Activated CD8-positive, alpha-beta T cell treated with anti-CD3 and anti-CD28 coated beads for 36 hours (primary cell): ENCODE measurements at regions not wholly inside any gene's neighbourhood (a gene's known extent, or its start where the extent isn't known, plus 50 kb on each side); places are given as distances from the start of the nearest gene placed in this dataset.

ENCODE experiments used
- ATAC-seq: fragments of 200-7000 bp; cut with Tn5 transposase; one replicate; pipeline ENCODE4 v1.10.0; 2021; ENCODE audit warnings: mild to moderate bottlenecking, moderate library complexity
- CTCF ChIA-PET: fragments of 350-600 bp; sonication (Branson Sonifier 250); formaldehyde crosslinking; loops from one replicate; lab custom pipeline; 2021; ENCODE audit warnings: antibody characterized with exemption; lab: Charles Lee
- POLR2A ChIA-PET: fragments of 350-600 bp; sonication (Branson Sonifier 250); formaldehyde crosslinking; loops from one replicate; lab custom pipeline; 2021; ENCODE audit warnings: antibody characterized with exemption; lab: Charles Lee
- DNase-seq: peaks from one replicate; pipeline ENCODE4 v3.0.0-alpha.2; 2020
- H3K27ac Mint-ChIP-seq: one replicate; pipeline ENCODE4 v1.8.0; 2021; ENCODE audit warnings: mild to moderate bottlenecking, mixed read lengths
- H3K27me3 Mint-ChIP-seq: one replicate; pipeline ENCODE4 v1.8.0; 2021; ENCODE audit warnings: mixed read lengths
- H3K36me3 Mint-ChIP-seq: one replicate; pipeline ENCODE4 v1.8.0; 2021; ENCODE audit warnings: low read depth, mixed read lengths
- H3K4me1 Mint-ChIP-seq: one replicate; pipeline ENCODE4 v1.8.0; 2021; ENCODE audit warnings: low read depth, mixed read lengths
- H3K4me3 Mint-ChIP-seq: one replicate; pipeline ENCODE4 v1.8.0; 2021; ENCODE audit warnings: mild to moderate bottlenecking, moderate library complexity, mixed read lengths
- H3K9me3 Mint-ChIP-seq: one replicate; pipeline ENCODE4 v1.8.0; 2021; ENCODE audit warnings: mixed read lengths
- intact Hi-C: fragments of 100-400 bp; cut with micrococcal nuclease; formaldehyde crosslinking; loops from one replicate; pipeline ENCODE4 v1.10.0; 2022
- TF ChIP-seq, protein P1 (sequence below): fragments of 200-600 bp; IDR thresholded peaks from one replicate; pipeline ENCODE4 v1.8.0; 2022; ENCODE audit warnings: antibody characterized with exemption, mild to moderate bottlenecking

DNA sequence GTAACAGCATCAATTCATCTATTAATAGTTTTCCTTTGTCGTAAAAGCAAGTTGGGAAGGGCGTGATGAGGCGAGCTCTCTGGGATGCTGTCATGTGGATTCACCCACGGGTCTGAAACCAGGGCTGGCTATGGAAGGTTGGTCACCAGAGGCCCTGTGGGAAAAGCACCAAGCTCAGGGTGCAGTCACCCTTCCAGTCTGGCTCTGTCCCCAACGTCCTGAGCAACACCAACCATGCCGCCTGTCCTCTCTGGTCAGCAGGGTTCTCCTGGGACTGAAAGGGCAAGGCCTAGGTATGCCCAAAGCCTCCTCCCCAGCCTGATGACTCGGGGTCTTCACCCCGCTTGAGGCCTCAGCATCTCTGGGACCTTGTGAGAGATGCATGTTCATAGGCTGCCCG lies 97.2 kb upstream of the MSX1 start:
- ChIA-PET POLR2A (no interaction called here), CTCF (no interaction called here)
- no peak for ATAC-seq
- no peak overlapping the region for H3K27ac Mint-ChIP-seq
- H3K9me3 Mint-ChIP-seq, result peaks cover 1% of the 10 kb centered on the region
- DNase-seq, result no peak
- no peaks in the 10 kb centered on the region for H3K36me3 Mint-ChIP-seq
- intact Hi-C loops, result no loop called here
- H3K4me3 Mint-ChIP-seq, result no peak overlapping the region
- peaks cover 18% of the 10 kb centered on the region for H3K4me1 Mint-ChIP-seq
- TF ChIP-seq, protein P1, sequence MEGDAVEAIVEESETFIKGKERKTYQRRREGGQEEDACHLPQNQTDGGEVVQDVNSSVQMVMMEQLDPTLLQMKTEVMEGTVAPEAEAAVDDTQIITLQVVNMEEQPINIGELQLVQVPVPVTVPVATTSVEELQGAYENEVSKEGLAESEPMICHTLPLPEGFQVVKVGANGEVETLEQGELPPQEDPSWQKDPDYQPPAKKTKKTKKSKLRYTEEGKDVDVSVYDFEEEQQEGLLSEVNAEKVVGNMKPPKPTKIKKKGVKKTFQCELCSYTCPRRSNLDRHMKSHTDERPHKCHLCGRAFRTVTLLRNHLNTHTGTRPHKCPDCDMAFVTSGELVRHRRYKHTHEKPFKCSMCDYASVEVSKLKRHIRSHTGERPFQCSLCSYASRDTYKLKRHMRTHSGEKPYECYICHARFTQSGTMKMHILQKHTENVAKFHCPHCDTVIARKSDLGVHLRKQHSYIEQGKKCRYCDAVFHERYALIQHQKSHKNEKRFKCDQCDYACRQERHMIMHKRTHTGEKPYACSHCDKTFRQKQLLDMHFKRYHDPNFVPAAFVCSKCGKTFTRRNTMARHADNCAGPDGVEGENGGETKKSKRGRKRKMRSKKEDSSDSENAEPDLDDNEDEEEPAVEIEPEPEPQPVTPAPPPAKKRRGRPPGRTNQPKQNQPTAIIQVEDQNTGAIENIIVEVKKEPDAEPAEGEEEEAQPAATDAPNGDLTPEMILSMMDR, result no peak
- peaks cover 9% of the 10 kb centered on the region for H3K27me3 Mint-ChIP-seq

DNA sequence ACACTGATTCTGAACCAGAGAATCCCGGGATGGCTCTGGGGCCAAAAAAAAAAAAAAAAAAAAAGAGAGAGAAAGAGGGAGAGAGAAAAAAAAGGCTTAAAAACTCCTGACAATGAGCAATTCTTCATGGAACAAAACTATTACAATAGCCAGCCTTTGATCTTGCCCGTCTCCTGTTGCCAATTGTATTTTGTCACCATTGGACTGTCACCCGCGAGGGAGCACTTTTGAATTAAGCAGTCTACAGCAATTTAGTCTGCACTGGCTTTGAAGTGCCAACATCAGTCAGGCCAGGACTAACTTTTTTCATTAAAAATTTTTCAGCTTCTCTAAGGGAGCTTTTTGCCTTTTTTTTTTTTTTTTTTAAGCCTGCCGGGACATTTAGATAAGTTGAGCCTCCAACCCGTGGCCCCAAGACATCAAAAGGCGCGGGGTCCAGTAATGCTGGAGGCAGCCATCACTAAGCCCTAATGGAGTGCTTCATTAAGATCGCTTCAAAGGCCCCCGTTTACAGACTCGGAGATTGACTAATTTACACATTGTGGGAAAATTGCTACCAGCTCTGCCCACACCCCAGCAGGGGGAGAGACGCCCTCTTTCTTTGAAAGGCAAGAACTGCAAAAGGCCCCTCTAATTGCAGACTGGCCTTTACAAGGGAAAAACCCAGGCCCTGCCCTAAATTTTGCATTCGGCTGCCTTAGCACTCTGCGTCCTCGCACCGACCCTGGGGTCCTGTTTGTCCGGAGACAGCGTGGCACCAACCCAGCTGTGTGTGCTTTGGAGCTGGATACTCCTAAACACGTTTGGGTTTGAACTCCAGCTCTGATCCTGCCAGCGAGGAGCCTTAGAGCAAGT lies 98.1 kb upstream of the MSX1 start:
- TF ChIP-seq, protein P1, result no peak
- ATAC-seq (no peak), DNase-seq (peak; percentile 8)
- POLR2A ChIA-PET, result interaction anchor here (0.8 kb wide), 1 partner anchor 12 kb away, joined by 3 read pairs; no protein-coding TSS in a partner anchor
- CTCF ChIA-PET, result no interaction called here
- no peaks in the 10 kb centered on the region for H3K9me3 Mint-ChIP-seq
- H3K4me1 Mint-ChIP-seq, result peaks cover 18% of the 10 kb centered on the region
- H3K27ac Mint-ChIP-seq, result no peak overlapping the region
- intact Hi-C loops, result no loop called here
- peaks cover 9% of the 10 kb centered on the region for H3K27me3 Mint-ChIP-seq
- H3K36me3 Mint-ChIP-seq, result no peaks in the 10 kb centered on the region
- no peak overlapping the region for H3K4me3 Mint-ChIP-seq

- no peak overlapping the region for H3K4me3 Mint-ChIP-seq
- ChIA-PET POLR2A (interaction anchor here (0.8 kb wide), 1 partner anchor 9 kb away, joined by 4 read pairs; no protein-coding TSS in a partner anchor), CTCF (no interaction called here)
- no peaks in the 10 kb centered on the region for H3K9me3 Mint-ChIP-seq
- peaks cover 9% of the 10 kb centered on the region for H3K27me3 Mint-ChIP-seq
- H3K4me1 Mint-ChIP-seq, result peaks cover 18% of the 10 kb centered on the region
- H3K36me3 Mint-ChIP-seq, result no peaks in the 10 kb centered on the region
- no peak overlapping the region for H3K27ac Mint-ChIP-seq
- intact Hi-C loops, result no loop called here
- DNase-seq (no peak), ATAC-seq (no peak)
- TF ChIP-seq, protein P1, result no peak
Observed at GRCh38 chr4:4759883-4760282, 99.6 kb upstream of the MSX1 start.

DNA sequence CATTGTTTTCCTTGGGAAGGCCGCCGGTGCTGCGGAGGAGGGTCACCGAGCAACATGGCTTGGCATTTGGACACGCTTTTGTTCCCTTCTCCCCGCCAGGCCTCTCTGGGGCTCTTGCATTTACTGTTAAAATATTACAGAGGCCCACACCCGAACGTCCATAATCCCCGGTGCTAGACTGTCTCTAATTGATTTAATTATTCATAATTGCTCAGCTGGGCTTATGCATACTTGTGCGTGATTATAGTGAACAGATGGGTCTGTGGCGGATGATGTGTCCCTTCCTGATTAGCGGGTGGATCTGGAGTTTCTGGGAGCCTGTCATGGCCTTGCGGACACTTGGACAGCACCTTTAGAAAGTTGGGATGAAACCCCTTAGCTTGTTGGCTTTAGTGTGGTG lies 100.2 kb upstream of the MSX1 start:
- ChIA-PET CTCF (no interaction called here), POLR2A (interaction anchor here (0.8 kb wide), 1 partner anchor 9 kb away, joined by 4 read pairs; no protein-coding TSS in a partner anchor)
- peaks cover 17% of the 10 kb centered on the region for H3K4me1 Mint-ChIP-seq
- H3K27ac Mint-ChIP-seq, result no peak overlapping the region
- no peak overlapping the region for H3K4me3 Mint-ChIP-seq
- intact Hi-C loops, result no loop called here
- no peak for DNase-seq
- H3K27me3 Mint-ChIP-seq, result peaks cover 6% of the 10 kb centered on the region
- H3K36me3 Mint-ChIP-seq, result no peaks in the 10 kb centered on the region
- TF ChIP-seq, protein P1, result no peak
- ATAC-seq, result no peak
- H3K9me3 Mint-ChIP-seq, result no peaks in the 10 kb centered on the region

- Mint-ChIP-seq H3K9me3 (no peaks in the 10 kb centered on the region), H3K27me3 (peaks cover 1% of the 10 kb centered on the region), H3K36me3 (no peaks in the 10 kb centered on the region), H3K27ac (no peak overlapping the region), H3K4me3 (no peak overlapping the region), H3K4me1 (peaks cover 12% of the 10 kb centered on the region)
- ATAC-seq (no peak), DNase-seq (no peak)
- ChIA-PET CTCF (no interaction called here), POLR2A (no interaction called here)
- TF ChIP-seq, protein P1, result no peak
- intact Hi-C loops, result no loop called here
Observed at GRCh38 chr4:4758681-4759080, 100.8 kb upstream of the MSX1 start.
